PC-3 (cell line): ENCODE measurements at regions not wholly inside any gene's neighbourhood (a gene's known extent, or its start where the extent isn't known, plus 50 kb on each side); places are given as distances from the start of the nearest gene placed in this dataset.

ENCODE experiments used
- CTCF ChIP-seq: fragments of 300-600 bp; sonication (generic); conservative IDR thresholded peaks from 2 replicates; pipeline ENCODE4 v1.5.1; 2017; ENCODE audit warnings: antibody characterized with exemption, low read depth, mild to moderate bottlenecking, low read length
- EZH2 ChIP-seq: fragments of 300-600 bp; sonication (generic); IDR thresholded peaks from one replicate; pipeline ENCODE4 v1.6.1; 2017; ENCODE audit warnings: antibody characterized with exemption, mild to moderate bottlenecking, low read length; ENCODE audit not compliant: unreplicated experiment
- EZH2phosphoT487 ChIP-seq: fragments of 300-600 bp; sonication (generic); IDR thresholded peaks from 2 replicates; pipeline ENCODE4 v1.6.1; 2018; ENCODE audit warnings: mild to moderate bottlenecking, antibody characterized with exemption, low read length, borderline replicate concordance

- TF ChIP-seq CTCF (no peak), EZH2 (no peak), EZH2phosphoT487 (no peak)
Measured at GRCh38 chr6:3525915-3526314, 69.1 kb upstream of the SLC22A23 start.
